Heart left ventricle (tissue), 13 donors: ENCODE measurements at regions not wholly inside any gene's neighbourhood (a gene's known extent, or its start where the extent isn't known, plus 50 kb on each side); places are given as distances from the start of the nearest gene placed in this dataset.

ENCODE experiments used
- POLR2A ChIP-seq, 2 donors: fragments of 450-650 bp; IDR thresholded peaks; one replicate each; pipeline ENCODE4 v1.6.1; 2017; ENCODE audit warnings: antibody characterized with exemption in 2 of 2, mild to moderate bottlenecking in 2 of 2, moderate library complexity in 2 of 2
- TF ChIP-seq, protein P1 (sequence below), 12 donors: fragments of 200-600 bp; sonication (generic) in 4 of 12; IDR thresholded peaks; one replicate each; pipeline versions ENCODE4 v1.5.0 to v1.8.0; 2018 to 2022; ENCODE audit warnings: antibody characterized with exemption in 12 of 12, mild to moderate bottlenecking in 5 of 12
- donor health status: ischemic (EF 13 %, LVEDD 7.1; RV severe dilation, severe dysfunction).
- donor health status: DM: no; HTN: yes; CAD: no.
- donor health status: DM: no; HTN: no; CAD: no.
- donor health status: ischemic (EF 25% LVEDD 6.9; RV normal size, moderate dysfunction).
- donor health status: ischemic (EF 25% LVEDD 5.7; RV mildly dilated, moderate dysfunction).
- donor health status: ischemic (EF 35%, LVEDD 5.7; RV mildly dilated, moderate dysfunction).
- donor health status: nonischemic (EF 11% LVEDD 7.7; RV severe dilation, severe dysfunction).
- donor health status: DM: yes; HTN: yes; CAD: no.
- donor health status: PGD.
- donor health status: ischemic (EF 29% LVEDD 5.4; RV normal size, mild dysfunction).
- donor health status: nonischemic (EF 23%, LVEDD 6.1; RV moderate dilation, normal function).

DNA sequence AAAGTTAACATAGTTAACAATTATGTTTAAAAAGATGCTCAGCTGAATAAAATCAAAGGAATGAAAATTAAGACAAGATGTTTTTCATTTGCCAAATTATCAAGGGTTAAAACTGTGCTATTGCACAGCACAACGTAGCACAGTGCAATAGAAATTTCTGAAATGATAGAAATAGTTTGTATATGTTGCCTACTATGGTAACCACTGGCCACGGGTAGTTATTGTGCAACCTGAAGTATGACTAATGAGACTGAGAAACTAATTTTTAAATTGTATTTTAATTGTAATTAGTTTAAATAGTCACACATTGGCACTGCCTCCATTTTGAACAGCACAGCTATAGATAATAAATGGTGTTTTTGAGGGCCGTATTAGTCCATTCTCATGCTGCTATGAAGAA is 343.1 kb upstream of the FAM241A start:
- TF ChIP-seq, protein P1, sequence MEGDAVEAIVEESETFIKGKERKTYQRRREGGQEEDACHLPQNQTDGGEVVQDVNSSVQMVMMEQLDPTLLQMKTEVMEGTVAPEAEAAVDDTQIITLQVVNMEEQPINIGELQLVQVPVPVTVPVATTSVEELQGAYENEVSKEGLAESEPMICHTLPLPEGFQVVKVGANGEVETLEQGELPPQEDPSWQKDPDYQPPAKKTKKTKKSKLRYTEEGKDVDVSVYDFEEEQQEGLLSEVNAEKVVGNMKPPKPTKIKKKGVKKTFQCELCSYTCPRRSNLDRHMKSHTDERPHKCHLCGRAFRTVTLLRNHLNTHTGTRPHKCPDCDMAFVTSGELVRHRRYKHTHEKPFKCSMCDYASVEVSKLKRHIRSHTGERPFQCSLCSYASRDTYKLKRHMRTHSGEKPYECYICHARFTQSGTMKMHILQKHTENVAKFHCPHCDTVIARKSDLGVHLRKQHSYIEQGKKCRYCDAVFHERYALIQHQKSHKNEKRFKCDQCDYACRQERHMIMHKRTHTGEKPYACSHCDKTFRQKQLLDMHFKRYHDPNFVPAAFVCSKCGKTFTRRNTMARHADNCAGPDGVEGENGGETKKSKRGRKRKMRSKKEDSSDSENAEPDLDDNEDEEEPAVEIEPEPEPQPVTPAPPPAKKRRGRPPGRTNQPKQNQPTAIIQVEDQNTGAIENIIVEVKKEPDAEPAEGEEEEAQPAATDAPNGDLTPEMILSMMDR (IDR thresholded peaks at IDR 0.05): no peak
- TF ChIP-seq POLR2A (IDR thresholded peaks at IDR 0.05): no peak
